ENCODE measurements at regions not wholly inside any gene's neighbourhood (a gene's known extent, or its start where the extent isn't known, plus 50 kb on each side); places are given as distances from the start of the nearest gene placed in this dataset.

DNA sequence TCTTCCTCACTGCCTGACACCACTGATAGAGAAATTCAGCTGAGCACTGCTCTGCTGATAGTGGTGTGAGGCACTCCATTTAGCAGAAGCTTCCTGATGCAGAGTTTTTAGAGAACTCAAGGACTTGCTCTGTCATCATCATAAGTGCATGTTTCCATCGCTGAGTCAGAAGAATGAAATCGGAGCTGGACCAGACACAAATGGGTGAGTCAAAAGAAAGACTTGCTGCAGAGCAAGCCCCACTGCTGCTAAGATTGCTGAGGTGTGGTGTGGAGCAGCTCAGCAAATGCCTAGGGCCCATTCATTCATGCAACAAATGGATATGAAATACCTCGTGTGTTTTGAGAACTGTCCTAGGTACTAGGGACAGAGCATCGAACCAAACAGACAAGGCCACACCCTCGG lies 410.2 kb upstream of the SLC30A5 start:
- Histone ChIP-seq H3K27ac (ENCODE audit: low read depth) (no peak overlapping the region), H3K4me2 (no peak overlapping the region), H3K27me3 (ENCODE audit: insufficient read depth) (no peaks in the 10 kb centered on the region), H3K9me2 (ENCODE audit: insufficient read depth) (peaks cover 4% of the 10 kb centered on the region; the same call in 1 of the 2 replicates), H3K79me2 (replicated peaks; ENCODE audit: insufficient read depth) (no peaks in the 10 kb centered on the region), H3K36me3 (ENCODE audit: insufficient read depth) (no peaks in the 10 kb centered on the region), H3F3A (replicated peaks; ENCODE audit: low read depth) (no peaks in the 10 kb centered on the region), H3K4me1 (ENCODE audit: insufficient read depth) (no peaks in the 10 kb centered on the region), H4K20me1 (replicated peaks; ENCODE audit: insufficient read depth) (no peaks in the 10 kb centered on the region), H3K4me3 (no peak overlapping the region), H2AFZ (no peak overlapping the region)
- H3K36me3 Mint-ChIP-seq (ENCODE audit: low read depth): no peaks in the 10 kb centered on the region
- ATAC-seq: no peak
- TF ChIP-seq ZNF114 (CRISPR knock-in tag; IDR thresholded peaks at IDR 0.05) (no peak), EZH2 (IDR thresholded peaks at IDR 0.05; ENCODE audit: low read depth, unreplicated experiment) (no peak), JUNB (IDR thresholded peaks at IDR 0.05; ENCODE audit: unreplicated experiment) (no peak)
- TF ChIP-seq, protein P1, sequence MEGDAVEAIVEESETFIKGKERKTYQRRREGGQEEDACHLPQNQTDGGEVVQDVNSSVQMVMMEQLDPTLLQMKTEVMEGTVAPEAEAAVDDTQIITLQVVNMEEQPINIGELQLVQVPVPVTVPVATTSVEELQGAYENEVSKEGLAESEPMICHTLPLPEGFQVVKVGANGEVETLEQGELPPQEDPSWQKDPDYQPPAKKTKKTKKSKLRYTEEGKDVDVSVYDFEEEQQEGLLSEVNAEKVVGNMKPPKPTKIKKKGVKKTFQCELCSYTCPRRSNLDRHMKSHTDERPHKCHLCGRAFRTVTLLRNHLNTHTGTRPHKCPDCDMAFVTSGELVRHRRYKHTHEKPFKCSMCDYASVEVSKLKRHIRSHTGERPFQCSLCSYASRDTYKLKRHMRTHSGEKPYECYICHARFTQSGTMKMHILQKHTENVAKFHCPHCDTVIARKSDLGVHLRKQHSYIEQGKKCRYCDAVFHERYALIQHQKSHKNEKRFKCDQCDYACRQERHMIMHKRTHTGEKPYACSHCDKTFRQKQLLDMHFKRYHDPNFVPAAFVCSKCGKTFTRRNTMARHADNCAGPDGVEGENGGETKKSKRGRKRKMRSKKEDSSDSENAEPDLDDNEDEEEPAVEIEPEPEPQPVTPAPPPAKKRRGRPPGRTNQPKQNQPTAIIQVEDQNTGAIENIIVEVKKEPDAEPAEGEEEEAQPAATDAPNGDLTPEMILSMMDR (conservative IDR thresholded peaks at IDR 0.05; ENCODE audit: low read depth in 2 of 2): no peak
- TF ChIP-seq, protein P2, sequence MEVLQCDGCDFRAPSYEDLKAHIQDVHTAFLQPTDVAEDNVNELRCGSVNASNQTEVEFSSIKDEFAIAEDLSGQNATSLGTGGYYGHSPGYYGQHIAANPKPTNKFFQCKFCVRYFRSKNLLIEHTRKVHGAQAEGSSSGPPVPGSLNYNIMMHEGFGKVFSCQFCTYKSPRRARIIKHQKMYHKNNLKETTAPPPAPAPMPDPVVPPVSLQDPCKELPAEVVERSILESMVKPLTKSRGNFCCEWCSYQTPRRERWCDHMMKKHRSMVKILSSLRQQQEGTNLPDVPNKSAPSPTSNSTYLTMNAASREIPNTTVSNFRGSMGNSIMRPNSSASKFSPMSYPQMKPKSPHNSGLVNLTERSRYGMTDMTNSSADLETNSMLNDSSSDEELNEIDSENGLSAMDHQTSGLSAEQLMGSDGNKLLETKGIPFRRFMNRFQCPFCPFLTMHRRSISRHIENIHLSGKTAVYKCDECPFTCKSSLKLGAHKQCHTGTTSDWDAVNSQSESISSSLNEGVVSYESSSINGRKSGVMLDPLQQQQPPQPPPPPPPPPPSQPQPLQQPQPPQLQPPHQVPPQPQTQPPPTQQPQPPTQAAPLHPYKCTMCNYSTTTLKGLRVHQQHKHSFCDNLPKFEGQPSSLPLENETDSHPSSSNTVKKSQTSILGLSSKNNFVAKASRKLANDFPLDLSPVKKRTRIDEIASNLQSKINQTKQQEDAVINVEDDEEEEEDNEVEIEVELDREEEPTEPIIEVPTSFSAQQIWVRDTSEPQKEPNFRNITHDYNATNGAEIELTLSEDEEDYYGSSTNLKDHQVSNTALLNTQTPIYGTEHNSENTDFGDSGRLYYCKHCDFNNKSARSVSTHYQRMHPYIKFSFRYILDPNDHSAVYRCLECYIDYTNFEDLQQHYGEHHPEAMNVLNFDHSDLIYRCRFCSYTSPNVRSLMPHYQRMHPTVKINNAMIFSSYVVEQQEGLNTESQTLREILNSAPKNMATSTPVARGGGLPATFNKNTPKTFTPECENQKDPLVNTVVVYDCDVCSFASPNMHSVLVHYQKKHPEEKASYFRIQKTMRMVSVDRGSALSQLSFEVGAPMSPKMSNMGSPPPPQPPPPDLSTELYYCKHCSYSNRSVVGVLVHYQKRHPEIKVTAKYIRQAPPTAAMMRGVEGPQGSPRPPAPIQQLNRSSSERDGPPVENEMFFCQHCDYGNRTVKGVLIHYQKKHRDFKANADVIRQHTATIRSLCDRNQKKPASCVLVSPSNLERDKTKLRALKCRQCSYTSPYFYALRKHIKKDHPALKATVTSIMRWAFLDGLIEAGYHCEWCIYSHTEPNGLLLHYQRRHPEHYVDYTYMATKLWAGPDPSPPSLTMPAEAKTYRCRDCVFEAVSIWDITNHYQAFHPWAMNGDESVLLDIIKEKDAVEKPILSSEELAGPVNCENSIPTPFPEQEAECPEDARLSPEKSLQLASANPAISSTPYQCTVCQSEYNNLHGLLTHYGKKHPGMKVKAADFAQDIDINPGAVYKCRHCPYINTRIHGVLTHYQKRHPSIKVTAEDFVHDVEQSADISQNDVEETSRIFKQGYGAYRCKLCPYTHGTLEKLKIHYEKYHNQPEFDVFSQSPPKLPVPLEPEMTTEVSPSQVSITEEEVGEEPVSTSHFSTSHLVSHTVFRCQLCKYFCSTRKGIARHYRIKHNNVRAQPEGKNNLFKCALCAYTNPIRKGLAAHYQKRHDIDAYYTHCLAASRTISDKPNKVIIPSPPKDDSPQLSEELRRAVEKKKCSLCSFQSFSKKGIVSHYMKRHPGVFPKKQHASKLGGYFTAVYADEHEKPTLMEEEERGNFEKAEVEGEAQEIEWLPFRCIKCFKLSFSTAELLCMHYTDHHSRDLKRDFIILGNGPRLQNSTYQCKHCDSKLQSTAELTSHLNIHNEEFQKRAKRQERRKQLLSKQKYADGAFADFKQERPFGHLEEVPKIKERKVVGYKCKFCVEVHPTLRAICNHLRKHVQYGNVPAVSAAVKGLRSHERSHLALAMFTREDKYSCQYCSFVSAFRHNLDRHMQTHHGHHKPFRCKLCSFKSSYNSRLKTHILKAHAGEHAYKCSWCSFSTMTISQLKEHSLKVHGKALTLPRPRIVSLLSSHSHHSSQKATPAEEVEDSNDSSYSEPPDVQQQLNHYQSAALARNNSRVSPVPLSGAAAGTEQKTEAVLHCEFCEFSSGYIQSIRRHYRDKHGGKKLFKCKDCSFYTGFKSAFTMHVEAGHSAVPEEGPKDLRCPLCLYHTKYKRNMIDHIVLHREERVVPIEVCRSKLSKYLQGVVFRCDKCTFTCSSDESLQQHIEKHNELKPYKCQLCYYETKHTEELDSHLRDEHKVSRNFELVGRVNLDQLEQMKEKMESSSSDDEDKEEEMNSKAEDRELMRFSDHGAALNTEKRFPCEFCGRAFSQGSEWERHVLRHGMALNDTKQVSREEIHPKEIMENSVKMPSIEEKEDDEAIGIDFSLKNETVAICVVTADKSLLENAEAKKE (CRISPR knock-in tag; IDR thresholded peaks at IDR 0.05): no peak
- TF ChIP-seq, protein P3, sequence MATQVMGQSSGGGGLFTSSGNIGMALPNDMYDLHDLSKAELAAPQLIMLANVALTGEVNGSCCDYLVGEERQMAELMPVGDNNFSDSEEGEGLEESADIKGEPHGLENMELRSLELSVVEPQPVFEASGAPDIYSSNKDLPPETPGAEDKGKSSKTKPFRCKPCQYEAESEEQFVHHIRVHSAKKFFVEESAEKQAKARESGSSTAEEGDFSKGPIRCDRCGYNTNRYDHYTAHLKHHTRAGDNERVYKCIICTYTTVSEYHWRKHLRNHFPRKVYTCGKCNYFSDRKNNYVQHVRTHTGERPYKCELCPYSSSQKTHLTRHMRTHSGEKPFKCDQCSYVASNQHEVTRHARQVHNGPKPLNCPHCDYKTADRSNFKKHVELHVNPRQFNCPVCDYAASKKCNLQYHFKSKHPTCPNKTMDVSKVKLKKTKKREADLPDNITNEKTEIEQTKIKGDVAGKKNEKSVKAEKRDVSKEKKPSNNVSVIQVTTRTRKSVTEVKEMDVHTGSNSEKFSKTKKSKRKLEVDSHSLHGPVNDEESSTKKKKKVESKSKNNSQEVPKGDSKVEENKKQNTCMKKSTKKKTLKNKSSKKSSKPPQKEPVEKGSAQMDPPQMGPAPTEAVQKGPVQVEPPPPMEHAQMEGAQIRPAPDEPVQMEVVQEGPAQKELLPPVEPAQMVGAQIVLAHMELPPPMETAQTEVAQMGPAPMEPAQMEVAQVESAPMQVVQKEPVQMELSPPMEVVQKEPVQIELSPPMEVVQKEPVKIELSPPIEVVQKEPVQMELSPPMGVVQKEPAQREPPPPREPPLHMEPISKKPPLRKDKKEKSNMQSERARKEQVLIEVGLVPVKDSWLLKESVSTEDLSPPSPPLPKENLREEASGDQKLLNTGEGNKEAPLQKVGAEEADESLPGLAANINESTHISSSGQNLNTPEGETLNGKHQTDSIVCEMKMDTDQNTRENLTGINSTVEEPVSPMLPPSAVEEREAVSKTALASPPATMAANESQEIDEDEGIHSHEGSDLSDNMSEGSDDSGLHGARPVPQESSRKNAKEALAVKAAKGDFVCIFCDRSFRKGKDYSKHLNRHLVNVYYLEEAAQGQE (IDR thresholded peaks at IDR 0.05; ENCODE audit: unreplicated experiment): peak; percentile 43
- TF ChIP-seq, protein P4, sequence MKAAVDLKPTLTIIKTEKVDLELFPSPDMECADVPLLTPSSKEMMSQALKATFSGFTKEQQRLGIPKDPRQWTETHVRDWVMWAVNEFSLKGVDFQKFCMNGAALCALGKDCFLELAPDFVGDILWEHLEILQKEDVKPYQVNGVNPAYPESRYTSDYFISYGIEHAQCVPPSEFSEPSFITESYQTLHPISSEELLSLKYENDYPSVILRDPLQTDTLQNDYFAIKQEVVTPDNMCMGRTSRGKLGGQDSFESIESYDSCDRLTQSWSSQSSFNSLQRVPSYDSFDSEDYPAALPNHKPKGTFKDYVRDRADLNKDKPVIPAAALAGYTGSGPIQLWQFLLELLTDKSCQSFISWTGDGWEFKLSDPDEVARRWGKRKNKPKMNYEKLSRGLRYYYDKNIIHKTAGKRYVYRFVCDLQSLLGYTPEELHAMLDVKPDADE (IDR thresholded peaks at IDR 0.05): no peak
- DNase-seq (ENCODE audit: low spot score): no peak
- H3K9me3 Mint-ChIP-seq: peaks cover 2% of the 10 kb centered on the region; the same call in 1 of the 3 replicates
- peaks cover 5% of the 10 kb centered on the region; the same call in 2 of the 3 replicates for H3K4me1 Mint-ChIP-seq
- no peak overlapping the region for H3K27ac Mint-ChIP-seq
- no peak overlapping the region for H3K4me3 Mint-ChIP-seq
- peaks cover 3% of the 10 kb centered on the region for H3K27me3 Mint-ChIP-seq (ENCODE audit: insufficient read depth, low read depth, poor library complexity)

All from GM23338 (cell line).